HS-27A (cell line): ENCODE measurements at regions not wholly inside any gene's neighbourhood (a gene's known extent, or its start where the extent isn't known, plus 50 kb on each side); places are given as distances from the start of the nearest gene placed in this dataset.
"Not testable (repeated sequence)": the region's sequence is repeated elsewhere in the genome, so short reads cannot be mapped to it uniquely, and the experiment has no call there.

Experiments
- DNase-seq: peaks from one replicate; pipeline ENCODE4 v3.0.0-alpha.2; 2012; ENCODE audit warnings: low read depth, missing footprints

- no peak for DNase-seq
These were observed 1444.5 kb downstream of the BRINP3 start for GRCh38 chr1:189033169-189033568.

DNA sequence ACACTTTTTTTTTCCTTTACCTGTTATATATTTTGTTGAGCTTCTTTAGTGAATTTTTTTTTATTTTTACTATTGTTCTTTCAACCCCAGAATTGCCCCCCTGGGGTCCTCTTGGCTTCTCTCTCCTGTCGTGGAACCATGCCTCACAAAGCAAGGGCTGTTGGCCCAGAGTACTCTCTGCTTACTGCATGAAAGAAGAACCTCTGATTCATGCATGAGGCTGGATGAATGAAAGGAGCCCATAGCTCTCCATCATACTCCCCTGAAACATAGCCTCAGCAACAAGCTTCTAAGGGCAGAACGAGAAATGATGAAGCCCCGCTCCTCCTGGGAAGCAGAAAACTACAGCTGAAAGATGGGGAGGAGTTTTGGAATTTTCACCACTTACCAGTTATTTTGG lies 1441.0 kb downstream of the BRINP3 start:
- no peak for DNase-seq

DNA sequence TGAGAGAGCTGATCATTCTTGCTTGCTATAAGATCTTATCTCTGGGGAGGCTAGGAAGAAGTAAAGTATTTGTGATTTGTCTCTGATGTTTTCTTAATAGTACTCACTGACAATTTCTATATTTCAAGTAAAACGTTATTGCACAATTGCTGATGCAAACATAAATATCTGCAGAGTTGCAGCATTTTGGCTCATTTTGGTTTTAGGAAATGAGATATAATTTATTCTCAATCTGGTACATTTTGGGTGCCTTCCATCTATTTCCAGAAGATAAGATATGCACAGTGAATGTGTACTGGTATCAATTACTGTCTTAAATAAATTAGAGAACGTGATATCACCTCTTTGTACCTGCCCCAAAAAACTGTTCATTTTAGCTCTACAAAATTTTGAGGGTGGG lies 1431.5 kb downstream of the BRINP3 start:
- no peak for DNase-seq

DNA sequence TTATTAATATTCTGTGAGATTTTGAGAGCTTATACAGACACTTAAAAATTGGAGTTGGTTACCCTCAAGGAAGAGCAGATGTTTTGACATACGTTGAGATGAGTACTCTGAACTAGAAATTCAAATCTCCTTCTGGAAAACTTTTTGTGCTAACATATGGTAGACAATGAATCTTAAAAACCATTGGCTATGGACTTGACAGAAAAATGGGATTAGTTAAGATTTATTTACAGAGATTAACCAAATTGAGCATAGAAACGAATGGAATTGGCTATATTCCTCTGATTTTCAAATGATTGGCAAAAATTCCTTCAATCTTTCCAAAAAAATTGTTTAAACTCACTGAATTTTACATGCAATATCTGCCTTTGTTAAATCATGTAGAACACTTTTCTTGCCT lies 1392.9 kb downstream of the BRINP3 start:
- DNase-seq, result no peak

DNA sequence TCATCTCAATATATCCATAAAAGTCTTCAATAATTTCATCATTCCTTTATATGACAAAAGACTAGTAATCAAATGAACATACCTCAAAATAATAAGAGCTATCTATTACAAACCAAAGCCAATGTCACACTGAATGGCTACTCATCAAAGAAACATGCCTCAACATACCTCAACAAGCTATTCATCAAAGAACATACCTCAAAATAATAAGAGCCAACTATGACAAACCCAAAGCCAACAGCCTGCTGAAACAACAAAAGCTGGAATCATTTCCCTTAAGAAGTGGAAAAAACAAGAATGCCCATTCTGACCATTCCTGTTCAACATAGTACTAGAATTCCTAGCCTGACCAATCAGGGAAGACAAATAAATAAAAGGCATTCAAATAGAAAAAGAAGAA lies 1373.7 kb downstream of the BRINP3 start:
- DNase-seq, result no peak

DNA sequence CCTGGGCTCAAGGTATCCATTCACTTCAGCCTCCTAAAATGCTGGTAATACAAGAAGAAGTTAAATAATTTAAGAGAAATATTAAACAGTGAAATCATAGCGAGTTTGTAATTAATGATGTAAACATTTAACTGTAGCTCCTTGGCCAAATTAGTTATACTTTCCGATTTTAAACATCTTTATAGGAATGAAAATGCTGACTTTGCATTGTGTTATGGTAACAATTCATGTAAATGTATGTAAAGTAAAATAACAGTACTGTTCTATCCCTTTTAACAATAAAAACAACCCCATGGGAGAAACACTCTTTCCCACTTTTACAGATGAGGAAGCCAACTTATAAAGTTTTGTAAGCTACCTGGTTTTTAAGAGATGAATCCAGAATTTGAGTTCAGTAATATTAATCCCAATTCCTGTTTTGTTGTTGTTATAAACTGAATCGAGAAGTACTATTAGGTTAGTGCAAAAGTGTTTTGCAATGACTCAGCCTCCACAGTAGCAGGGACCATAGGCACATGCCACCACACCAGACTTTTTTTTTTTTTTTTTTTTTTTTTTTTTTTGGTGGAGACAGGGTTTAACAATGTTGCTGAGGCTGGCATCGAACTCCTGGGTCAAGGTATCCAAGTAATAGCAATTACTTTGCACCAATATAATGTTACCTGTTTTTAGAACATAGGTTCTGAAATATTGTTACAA lies 1360.4 kb downstream of the BRINP3 start:
- peak; percentile 41 for DNase-seq

DNA sequence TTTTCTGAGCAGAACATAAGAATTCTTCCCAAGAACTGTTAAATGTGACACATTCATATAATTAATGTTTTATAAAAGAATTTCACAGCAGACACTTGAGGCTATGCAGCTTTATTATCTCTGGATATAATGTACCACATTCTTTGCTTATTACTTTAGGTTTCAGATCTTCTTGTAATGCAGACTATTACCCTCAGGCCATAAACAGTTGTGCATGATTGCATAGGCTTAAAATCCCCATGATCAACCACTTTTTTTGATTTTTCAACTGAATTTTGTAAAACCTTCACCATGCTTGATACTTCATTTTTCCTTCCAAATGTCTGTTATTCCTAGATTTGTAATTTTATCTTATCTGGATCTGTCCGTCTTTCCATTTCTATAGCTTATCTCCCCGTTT lies 1355.7 kb downstream of the BRINP3 start:
- no peak for DNase-seq

GRCh38 chr1:189125694-189126093 lies 1352.0 kb downstream of the BRINP3 start:
- no peak for DNase-seq

- DNase-seq, result no peak
These were observed 1346.1 kb downstream of the BRINP3 start for GRCh38 chr1:189131576-189131975.

GRCh38 chr1:189139748-189140147 lies 1337.9 kb downstream of the BRINP3 start:
- DNase-seq, result not testable (repeated sequence)

DNA sequence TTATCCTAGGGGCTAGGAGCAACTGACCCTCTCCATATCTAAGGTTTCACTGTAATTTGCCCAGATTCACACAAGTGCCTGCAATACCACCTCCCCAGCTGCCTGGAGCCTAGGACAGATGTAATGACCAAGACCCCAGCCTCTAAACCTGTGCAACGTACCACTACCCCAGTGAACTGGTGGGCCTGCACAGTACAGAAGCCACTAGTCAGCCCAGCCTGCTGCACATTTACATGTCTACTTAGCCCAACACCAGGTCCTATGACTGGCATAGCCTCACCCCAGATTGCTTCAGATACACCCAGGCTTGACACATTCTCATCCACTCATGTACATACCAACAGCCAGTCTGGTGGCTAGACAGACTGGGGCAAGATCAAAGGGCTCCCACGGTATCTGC lies 1336.6 kb downstream of the BRINP3 start:
- no peak for DNase-seq

- no peak for DNase-seq
These were observed 1327.9 kb downstream of the BRINP3 start for GRCh38 chr1:189149547-189150375.

- no peak for DNase-seq
These were observed 1327.0 kb downstream of the BRINP3 start for GRCh38 chr1:189150624-189151023.

- DNase-seq, result no peak
These were observed 1326.3 kb downstream of the BRINP3 start for GRCh38 chr1:189151361-189151760.

DNA sequence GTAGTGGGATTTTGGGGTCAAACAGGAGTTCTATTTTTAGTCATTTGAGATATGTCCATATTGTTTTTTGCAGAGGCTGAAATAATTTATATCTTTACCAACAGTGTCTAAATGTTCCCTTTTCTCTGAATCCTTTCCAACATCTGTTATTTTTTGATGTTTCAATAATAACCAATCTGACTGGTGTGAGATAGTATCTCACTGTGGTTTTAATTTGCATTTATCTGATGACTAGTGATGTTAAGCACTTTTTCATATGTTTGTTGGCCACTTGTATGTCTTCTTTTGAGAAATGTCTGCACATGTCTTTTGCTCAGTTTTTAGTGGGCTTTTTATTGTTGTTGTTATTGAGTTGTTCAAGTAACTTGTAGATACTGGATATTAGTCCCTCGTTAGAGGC lies 1325.0 kb downstream of the BRINP3 start:
- DNase-seq, result no peak

- DNase-seq, result no peak
These were observed 1319.5 kb downstream of the BRINP3 start for GRCh38 chr1:189158155-189158554.

GRCh38 chr1:189175889-189176288 lies 1301.8 kb downstream of the BRINP3 start:
- DNase-seq, result no peak

GRCh38 chr1:189180057-189180456 lies 1297.6 kb downstream of the BRINP3 start:
- no peak for DNase-seq

- no peak for DNase-seq
These were observed 1292.6 kb downstream of the BRINP3 start for GRCh38 chr1:189185097-189185496.

DNA sequence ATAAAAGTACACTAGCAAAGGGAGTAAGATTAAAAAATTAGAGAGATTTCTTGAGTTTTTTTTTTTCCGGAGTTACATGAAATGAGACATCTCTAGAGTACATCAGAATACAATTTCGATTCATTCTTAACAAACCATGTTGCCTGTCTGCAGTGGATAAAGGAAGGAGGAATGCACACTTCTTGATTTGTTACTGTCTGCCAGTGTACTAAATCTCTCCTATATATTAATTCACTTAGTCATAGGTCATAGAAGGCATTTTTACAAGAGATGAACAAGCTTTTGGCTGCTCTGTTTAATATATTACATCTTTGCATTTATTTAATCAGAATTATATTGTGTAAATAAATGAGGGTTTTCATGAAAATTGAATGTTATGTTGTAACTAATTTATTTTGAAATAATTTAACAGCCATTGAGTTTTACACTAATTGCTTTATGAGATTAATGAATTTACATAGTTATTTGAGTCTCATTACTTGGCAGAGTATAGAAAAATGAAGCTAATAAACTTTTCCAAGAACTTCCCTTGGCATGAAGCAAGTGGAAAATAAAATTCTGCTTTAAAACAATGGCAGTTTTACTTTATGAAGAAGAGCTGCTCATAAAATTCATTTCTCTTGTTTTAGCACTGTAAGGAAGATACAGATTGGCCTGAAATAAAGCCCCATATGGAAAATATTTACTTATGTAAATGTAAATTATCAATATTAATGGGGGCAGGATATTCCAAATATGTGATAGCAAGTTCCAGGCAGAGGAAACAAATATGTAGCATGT lies 1284.7 kb downstream of the BRINP3 start:
- DNase-seq, result no peak

- DNase-seq, result no peak
These were observed 1271.8 kb downstream of the BRINP3 start for GRCh38 chr1:189205863-189206262.

DNA sequence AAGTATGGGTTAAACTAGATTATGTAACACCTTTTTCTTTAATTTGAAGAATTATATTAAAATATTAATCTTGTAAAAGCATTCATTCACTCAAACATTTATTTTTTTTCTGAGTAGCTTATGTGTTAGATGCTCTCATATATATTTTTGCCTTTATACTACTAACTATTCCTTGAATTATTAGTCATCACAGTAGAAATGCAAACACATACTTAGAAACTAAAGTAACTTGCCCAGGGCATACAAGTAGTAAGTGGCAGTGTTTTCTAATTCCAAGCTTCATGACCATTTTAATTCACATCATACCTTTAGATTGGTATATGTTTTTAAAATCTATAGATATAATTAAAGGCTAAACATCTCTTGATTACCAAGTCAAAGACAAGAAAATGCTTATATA lies 1271.0 kb downstream of the BRINP3 start:
- no peak for DNase-seq

- peak; percentile 27 for DNase-seq
These were observed 1265.9 kb downstream of the BRINP3 start for GRCh38 chr1:189211742-189212141.
